GM21717 (cell line): ENCODE measurements at regions not wholly inside any gene's neighbourhood (a gene's known extent, or its start where the extent isn't known, plus 50 kb on each side); places are given as distances from the start of the nearest gene placed in this dataset.
"Not testable (repeated sequence)": the region's sequence is repeated elsewhere in the genome, so short reads cannot be mapped to it uniquely, and the experiment has no call there.

Source experiments
- ATAC-seq: cut with Tn5 transposase; IDR thresholded peaks from one replicate; pipeline ENCODE4 v1.9.1; 2021; ENCODE audit warnings: mild to moderate bottlenecking, moderate library complexity; ENCODE audit not compliant: unreplicated experiment

GRCh38 chr13:43946281-43946680 lies 66.6 kb downstream of the LACC1 start:
- ATAC-seq, result no peak

GRCh38 chr13:43947897-43948458 lies 68.3 kb downstream of the LACC1 start:
- no peak for ATAC-seq

- ATAC-seq, result no peak
Observed at GRCh38 chr13:43953370-43953769, 73.7 kb downstream of the LACC1 start.

GRCh38 chr13:43956975-43957374 lies 77.3 kb downstream of the LACC1 start:
- not testable (repeated sequence) for ATAC-seq

DNA sequence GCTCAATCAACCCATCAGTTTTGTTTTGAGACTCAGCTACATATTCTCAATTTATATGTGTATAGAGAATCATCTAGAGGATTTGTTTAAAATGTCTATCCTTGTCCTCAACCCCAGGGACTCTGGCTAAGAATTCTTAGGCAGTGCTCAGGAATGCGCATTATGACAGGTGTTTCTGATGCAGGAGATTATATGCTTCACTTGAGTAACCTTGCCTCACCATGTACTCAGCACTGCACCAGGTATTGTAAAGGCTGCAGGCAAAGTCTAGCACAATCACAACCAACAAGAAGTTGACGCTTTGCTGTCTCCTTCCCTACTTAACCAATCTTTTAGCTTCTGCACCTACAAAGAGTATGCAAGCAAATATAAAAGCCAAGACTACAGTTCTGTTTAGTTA lies 79.6 kb downstream of the LACC1 start:
- ATAC-seq, result no peak

GRCh38 chr13:43961909-43962308 lies 82.2 kb downstream of the LACC1 start:
- no peak for ATAC-seq

DNA sequence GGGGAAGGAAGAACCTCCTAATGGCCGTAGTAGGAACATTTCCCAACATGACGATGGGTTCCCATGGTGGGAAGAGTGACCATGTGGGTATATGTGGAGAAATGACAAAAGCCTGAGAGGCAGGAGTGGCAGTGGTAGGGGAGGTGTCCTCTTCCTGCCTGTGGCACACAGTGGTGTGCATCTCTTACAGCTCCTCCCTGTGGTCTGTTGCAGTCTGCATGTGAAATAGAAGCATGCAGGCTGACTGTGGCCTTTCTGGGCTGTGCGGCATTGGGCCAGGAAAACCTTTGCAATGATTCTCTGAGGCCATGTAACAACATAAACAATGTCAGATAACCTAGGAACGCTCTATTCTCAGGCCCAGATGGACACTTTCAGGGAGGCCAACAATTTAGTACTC lies 84.0 kb downstream of the LACC1 start:
- ATAC-seq, result no peak

DNA sequence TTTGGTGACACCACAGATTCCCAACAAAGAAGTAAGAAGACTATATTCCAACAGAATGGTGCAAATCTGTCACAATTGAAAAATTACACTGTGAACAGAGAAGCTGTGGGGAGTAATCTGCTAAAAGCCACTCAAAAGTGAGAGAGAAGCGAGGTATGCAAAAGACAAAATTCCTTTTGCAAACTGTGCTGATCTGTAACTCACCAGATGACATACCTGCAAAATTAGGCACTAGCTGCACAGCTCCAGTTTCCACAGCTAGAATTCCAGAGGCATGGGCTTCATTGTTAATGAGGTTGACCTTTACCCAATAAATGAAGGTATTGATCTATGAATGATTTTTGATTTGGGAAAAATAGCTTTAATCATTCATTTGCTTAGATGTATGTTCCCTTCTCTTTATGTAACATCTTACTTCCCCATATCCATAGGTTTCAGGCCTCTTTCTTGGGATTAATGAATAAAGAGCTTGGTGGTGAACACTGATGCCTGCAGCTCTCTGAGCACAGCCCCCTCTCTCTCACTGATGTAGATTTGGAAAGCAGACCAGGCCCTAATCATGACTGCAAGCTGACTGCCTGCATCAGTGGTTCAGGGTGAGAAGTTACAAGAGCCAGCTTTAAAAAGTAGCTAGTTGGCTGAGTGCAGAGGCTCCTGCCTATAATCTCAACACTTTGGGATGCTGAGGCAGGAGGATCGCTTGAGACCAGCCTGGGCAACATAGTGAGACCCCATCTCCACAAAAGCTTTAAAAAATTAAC lies 85.2 kb downstream of the LACC1 start:
- no peak for ATAC-seq

DNA sequence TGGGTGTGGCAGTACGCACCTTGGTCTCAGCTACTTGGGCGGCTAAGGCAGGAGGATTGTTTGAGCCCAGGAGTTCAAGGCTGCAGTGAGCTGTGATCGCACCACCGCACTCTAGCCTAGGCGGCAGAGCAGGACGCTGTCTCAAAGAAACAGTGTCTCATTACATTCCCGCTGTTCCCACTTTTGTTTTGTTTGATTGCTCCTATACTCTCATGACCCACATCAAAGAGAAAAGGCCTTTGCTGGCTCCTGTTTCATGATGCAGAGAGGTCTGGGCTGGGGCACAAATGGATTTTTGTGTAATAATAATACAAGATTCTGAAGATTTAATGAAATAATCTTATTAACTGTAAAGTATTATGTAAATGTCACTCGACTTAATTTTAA lies 85.7 kb downstream of the LACC1 start:
- ATAC-seq, result no peak

DNA sequence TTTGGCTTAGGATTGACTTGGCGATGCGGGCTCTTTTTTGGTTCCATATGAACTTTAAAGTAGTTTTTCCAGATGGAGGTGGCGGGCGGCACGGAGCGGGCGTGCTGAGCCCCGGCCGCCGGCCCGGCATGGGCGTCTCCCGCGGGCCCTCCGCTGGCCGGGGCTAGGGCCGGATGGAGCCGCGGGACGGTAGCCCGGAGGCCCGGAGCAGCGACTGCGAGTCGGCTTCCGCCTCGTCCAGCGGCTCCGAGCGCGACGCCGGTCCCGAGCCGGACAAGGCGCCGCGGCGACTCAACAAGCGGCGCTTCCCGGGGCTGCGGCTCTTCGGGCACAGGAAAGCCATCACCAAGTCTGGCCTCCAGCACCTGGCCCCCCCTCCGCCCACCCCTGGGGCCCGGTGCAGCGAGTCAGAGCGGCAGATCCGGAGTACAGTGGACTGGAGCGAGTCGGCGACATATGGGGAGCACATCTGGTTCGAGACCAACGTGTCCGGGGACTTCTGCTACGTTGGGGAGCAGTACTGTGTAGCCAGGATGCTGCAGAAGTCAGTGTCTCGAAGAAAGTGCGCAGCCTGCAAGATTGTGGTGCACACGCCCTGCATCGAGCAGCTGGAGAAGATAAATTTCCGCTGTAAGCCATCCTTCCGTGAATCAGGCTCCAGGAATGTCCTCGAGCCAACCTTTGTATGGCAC lies 88.7 kb downstream of the LACC1 start:
- ATAC-seq, result not testable (repeated sequence)

GRCh38 chr13:43968943-43969690 lies 89.4 kb downstream of the LACC1 start:
- ATAC-seq, result not testable (repeated sequence)

GRCh38 chr13:43969919-43970318 lies 90.2 kb downstream of the LACC1 start:
- ATAC-seq, result not testable (repeated sequence)

- ATAC-seq, result not testable (repeated sequence)
Observed at GRCh38 chr13:43970520-43971242, 91.0 kb downstream of the LACC1 start.

- not testable (repeated sequence) for ATAC-seq
Observed at GRCh38 chr13:43971324-43971723, 91.6 kb downstream of the LACC1 start.

DNA sequence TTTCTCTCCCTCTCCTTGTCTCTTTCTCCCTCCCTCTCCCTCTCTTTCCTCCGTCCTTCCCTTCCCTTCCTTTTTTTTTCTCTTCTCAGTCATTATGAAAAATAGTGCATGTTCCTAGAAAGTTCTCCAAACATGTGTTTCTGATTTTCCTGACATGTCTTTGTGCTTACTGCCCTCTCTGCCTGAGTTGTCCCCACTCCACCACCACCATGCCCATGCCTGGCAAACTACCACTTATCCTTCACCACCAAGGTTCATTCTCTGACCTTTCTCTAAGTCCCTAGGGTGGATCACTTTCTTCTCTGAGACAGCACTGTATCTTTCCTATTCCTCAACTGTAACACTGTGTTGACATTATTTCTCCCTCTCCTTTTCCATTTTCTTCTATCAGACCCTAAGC lies 98.2 kb downstream of the LACC1 start:
- ATAC-seq, result no peak

- ATAC-seq, result no peak
Observed at GRCh38 chr13:43978688-43979087, 99.0 kb downstream of the LACC1 start.

DNA sequence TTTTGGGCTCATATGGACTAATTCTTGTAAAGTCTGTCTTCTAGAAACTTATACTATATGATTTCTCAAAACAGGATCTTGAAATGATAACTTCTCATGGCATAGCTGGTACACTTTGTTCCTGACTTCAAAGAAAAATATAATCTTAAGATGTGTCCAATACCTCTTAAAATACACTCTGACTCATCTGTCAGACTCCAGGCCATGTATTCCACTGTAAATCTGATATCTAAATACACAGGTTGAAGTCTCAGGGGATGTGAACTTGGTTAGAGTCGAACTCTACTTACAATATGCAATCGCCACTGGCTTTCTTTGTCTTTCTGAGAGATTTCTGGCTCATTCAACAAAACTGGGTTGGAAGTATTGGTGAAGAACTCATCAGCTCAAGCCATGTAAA lies 99.8 kb downstream of the LACC1 start:
- ATAC-seq, result no peak

- ATAC-seq, result no peak
Observed at GRCh38 chr13:43980587-43980986, 100.9 kb downstream of the LACC1 start.

GRCh38 chr13:43981091-43981490 lies 101.4 kb downstream of the LACC1 start:
- ATAC-seq, result no peak

DNA sequence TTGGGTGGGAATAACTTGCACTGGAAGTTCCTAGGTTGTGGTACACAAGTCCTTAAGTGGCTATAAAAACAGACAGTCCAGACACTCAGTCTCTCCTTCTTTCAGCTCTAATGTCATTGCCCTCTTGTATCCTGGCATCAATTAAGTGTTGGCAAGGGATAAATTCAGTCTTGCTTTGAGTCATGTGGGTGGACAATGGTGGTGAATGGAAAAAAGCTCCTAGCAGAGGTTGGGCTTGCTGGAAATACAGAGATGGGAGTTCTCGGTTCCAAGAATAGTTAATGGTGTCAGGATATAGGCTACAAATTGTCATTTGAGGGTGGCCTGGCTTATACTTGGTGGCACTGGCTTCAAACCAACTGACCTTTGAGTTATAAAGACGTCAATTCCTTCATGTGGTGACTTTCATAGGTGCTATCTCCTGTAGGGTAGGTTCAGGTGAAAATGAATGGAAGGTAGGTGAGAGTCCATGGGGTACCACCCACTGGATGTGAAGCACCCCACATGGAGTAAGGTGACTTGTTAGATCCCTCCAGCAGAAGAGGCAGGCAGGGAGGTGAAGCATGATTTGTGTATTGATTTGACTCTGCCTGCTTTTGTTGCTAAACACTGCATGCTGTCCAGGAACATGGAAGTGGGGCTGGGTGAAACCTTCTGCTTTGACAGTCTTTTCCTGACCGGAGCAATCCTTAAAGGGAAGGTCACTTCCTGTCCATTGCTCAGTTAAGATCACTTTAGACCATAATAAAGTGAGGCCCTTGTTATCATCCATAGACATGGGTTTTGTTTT lies 102.0 kb downstream of the LACC1 start:
- ATAC-seq, result no peak
